ENCODE measurements at regions not wholly inside any gene's neighbourhood (a gene's known extent, or its start where the extent isn't known, plus 50 kb on each side); places are given as distances from the start of the nearest gene placed in this dataset.
"Not testable (repeated sequence)": the region's sequence is repeated elsewhere in the genome, so short reads cannot be mapped to it uniquely, and the experiment has no call there.

GRCh38 chrX:53768451-53768850 is 81.9 kb upstream of the HUWE1 start:
- no peak overlapping the region for H3K4me2 ChIP-seq (ENCODE audit: low read length)
- TF ChIP-seq, protein P1, sequence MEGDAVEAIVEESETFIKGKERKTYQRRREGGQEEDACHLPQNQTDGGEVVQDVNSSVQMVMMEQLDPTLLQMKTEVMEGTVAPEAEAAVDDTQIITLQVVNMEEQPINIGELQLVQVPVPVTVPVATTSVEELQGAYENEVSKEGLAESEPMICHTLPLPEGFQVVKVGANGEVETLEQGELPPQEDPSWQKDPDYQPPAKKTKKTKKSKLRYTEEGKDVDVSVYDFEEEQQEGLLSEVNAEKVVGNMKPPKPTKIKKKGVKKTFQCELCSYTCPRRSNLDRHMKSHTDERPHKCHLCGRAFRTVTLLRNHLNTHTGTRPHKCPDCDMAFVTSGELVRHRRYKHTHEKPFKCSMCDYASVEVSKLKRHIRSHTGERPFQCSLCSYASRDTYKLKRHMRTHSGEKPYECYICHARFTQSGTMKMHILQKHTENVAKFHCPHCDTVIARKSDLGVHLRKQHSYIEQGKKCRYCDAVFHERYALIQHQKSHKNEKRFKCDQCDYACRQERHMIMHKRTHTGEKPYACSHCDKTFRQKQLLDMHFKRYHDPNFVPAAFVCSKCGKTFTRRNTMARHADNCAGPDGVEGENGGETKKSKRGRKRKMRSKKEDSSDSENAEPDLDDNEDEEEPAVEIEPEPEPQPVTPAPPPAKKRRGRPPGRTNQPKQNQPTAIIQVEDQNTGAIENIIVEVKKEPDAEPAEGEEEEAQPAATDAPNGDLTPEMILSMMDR (IDR thresholded peaks at IDR 0.05; ENCODE audit: insufficient read depth, low read depth, low read length), result no peak
- no peak for TF ChIP-seq EZH2 (IDR thresholded peaks at IDR 0.05; ENCODE audit: insufficient read depth, low read length)
- no peaks in the 10 kb centered on the region for H3K36me3 ChIP-seq (ENCODE audit: insufficient read depth, low read length)
- DNase-seq (ENCODE audit: low read depth) (no peak), FAIRE-seq (no peak)
- Mint-ChIP-seq H3K9me3 (ENCODE audit: unreplicated experiment) (peaks cover 5% of the 10 kb centered on the region), H3K27me3 (ENCODE audit: low read depth, unreplicated experiment) (peaks cover 5% of the 10 kb centered on the region), H3K27ac (ENCODE audit: unreplicated experiment) (no peak overlapping the region), H3K36me3 (ENCODE audit: low read depth, unreplicated experiment) (no peaks in the 10 kb centered on the region), H3K4me3 (ENCODE audit: unreplicated experiment) (no peak overlapping the region), H3K4me1 (ENCODE audit: low read depth, unreplicated experiment) (no peaks in the 10 kb centered on the region)
- H4K20me1 ChIP-seq (ENCODE audit: insufficient read depth, low read length), result no peaks in the 10 kb centered on the region
- H3K4me3 ChIP-seq (ENCODE audit: insufficient read depth, low read depth, low read length), result no peak overlapping the region
- no peak overlapping the region for H3K9ac ChIP-seq (ENCODE audit: low read length)
- H3K27me3 ChIP-seq (ENCODE audit: insufficient read depth, low read length), result no peaks in the 10 kb centered on the region
- no peak overlapping the region for H3K27ac ChIP-seq (ENCODE audit: low read depth, low read length)
- H3K4me1 ChIP-seq (ENCODE audit: insufficient read depth, low read length), result no peaks in the 10 kb centered on the region
- H3K79me2 ChIP-seq (ENCODE audit: insufficient read depth, low read length), result no peaks in the 10 kb centered on the region
- H2AFZ ChIP-seq (ENCODE audit: low read depth, low read length), result no peak overlapping the region
- H3K9me3 ChIP-seq (ENCODE audit: insufficient read depth, low read depth, low read length), result no peaks in the 10 kb centered on the region

- TF ChIP-seq, protein P1 (IDR thresholded peaks at IDR 0.05; ENCODE audit: insufficient read depth, low read depth, low read length), result no peak
- no peak for TF ChIP-seq EZH2 (IDR thresholded peaks at IDR 0.05; ENCODE audit: insufficient read depth, low read length)
- FAIRE-seq, result no peak
Measured at GRCh38 chrX:53767544-53767943, 81.0 kb upstream of the HUWE1 start.

DNA sequence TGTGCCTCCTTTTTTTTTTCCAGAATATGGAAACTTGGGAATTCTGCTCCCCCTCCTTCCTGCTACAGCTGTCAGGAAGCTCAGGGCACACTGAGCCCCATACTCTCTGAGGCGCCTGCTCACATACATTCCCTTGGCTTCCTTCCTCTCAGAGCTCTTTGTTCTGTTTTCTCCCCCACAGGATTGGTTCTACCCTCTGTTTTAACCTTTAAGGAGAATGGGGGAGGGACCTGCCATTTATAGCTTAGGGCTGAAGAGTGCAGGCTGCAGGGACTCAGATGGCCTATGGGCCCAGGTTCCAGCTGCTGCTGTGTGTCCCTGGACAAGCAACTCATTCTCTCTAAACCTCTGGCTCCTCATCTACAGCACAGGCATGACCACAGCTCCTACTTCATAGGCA is 70.7 kb upstream of the HUWE1 start:
- FAIRE-seq, result not testable (repeated sequence)

More at GRCh38 chrX:53767544-53767943, 81.0 kb upstream of the HUWE1 start:
- H3K27ac Mint-ChIP-seq (ENCODE audit: unreplicated experiment), result no peak overlapping the region
- Histone ChIP-seq H3K27ac (ENCODE audit: low read depth, low read length) (no peak overlapping the region), H3K27me3 (ENCODE audit: insufficient read depth, low read length) (no peaks in the 10 kb centered on the region), H3K4me2 (ENCODE audit: low read length) (no peak overlapping the region), H3K36me3 (ENCODE audit: insufficient read depth, low read length) (no peaks in the 10 kb centered on the region), H3K9me3 (ENCODE audit: insufficient read depth, low read depth, low read length) (no peaks in the 10 kb centered on the region), H3K4me1 (ENCODE audit: insufficient read depth, low read length) (no peaks in the 10 kb centered on the region), H3K9ac (ENCODE audit: low read length) (no peak overlapping the region), H4K20me1 (ENCODE audit: insufficient read depth, low read length) (no peaks in the 10 kb centered on the region), H3K79me2 (ENCODE audit: insufficient read depth, low read length) (no peaks in the 10 kb centered on the region), H3K4me3 (ENCODE audit: insufficient read depth, low read depth, low read length) (no peak overlapping the region), H2AFZ (ENCODE audit: low read depth, low read length) (no peak overlapping the region)
- peaks cover 5% of the 10 kb centered on the region for H3K27me3 Mint-ChIP-seq (ENCODE audit: low read depth, unreplicated experiment)
- H3K4me3 Mint-ChIP-seq (ENCODE audit: unreplicated experiment), result no peak overlapping the region
- no peak for DNase-seq (ENCODE audit: low read depth)
- H3K4me1 Mint-ChIP-seq (ENCODE audit: low read depth, unreplicated experiment), result no peaks in the 10 kb centered on the region
- peaks cover 5% of the 10 kb centered on the region for H3K9me3 Mint-ChIP-seq (ENCODE audit: unreplicated experiment)
- no peaks in the 10 kb centered on the region for H3K36me3 Mint-ChIP-seq (ENCODE audit: low read depth, unreplicated experiment)

More for the DNA sequence above, 70.7 kb upstream of the HUWE1 start:
- H3K27ac Mint-ChIP-seq (ENCODE audit: unreplicated experiment); H3K4me2 ChIP-seq (ENCODE audit: low read length); H4K20me1 ChIP-seq (ENCODE audit: insufficient read depth, low read length); H3K79me2 ChIP-seq (ENCODE audit: insufficient read depth, low read length); H3K9me3 Mint-ChIP-seq (ENCODE audit: unreplicated experiment); H3K27ac ChIP-seq (ENCODE audit: low read depth, low read length); H3K4me1 Mint-ChIP-seq (ENCODE audit: low read depth, unreplicated experiment); H3K4me3 ChIP-seq (ENCODE audit: insufficient read depth, low read depth, low read length); H3K9ac ChIP-seq (ENCODE audit: low read length); H3K36me3 ChIP-seq (ENCODE audit: insufficient read depth, low read length); H3K4me3 Mint-ChIP-seq (ENCODE audit: unreplicated experiment); H3K9me3 ChIP-seq (ENCODE audit: insufficient read depth, low read depth, low read length); H3K27me3 ChIP-seq (ENCODE audit: insufficient read depth, low read length); H3K4me1 ChIP-seq (ENCODE audit: insufficient read depth, low read length); DNase-seq (ENCODE audit: low read depth); H2AFZ ChIP-seq (ENCODE audit: low read depth, low read length); H3K27me3 Mint-ChIP-seq (ENCODE audit: low read depth, unreplicated experiment); H3K36me3 Mint-ChIP-seq (ENCODE audit: low read depth, unreplicated experiment): not testable (repeated sequence)
